IMR-90 (cell line): ENCODE measurements at regions not wholly inside any gene's neighbourhood (a gene's known extent, or its start where the extent isn't known, plus 50 kb on each side); places are given as distances from the start of the nearest gene placed in this dataset.

Experiments
- ATAC-seq: fragments of 200-7000 bp; cut with Tn5 transposase; 2 replicates; pipeline ENCODE4 v1.9.1; 2020; ENCODE audit warnings: low read depth, mild to moderate bottlenecking, moderate library complexity
- BruUV-seq: library from RNA; stranded (reverse); fragments of 400-500 nt; replicated peaks from 2 replicates; lab custom pipeline; 2021; lab: Mats Ljungman, UMichigan
- CTCF ChIA-PET: fragments of 300-600 bp; formaldehyde crosslinking; extraction: SDS; loops from one replicate; lab custom pipeline; 2021; ENCODE audit warnings: antibody characterized with exemption; lab: Yijun Ruan, JAX
- POLR2A ChIA-PET: fragments of 300-600 bp; sonication (Branson Sonifier 250); formaldehyde crosslinking; loops from one replicate; lab custom pipeline; 2022; ENCODE audit warnings: antibody characterized with exemption; ENCODE audit not compliant: unreplicated experiment; lab: Charles Lee
- DNase-seq: peaks from one replicate; pipeline ENCODE4 v3.0.0; 2013
- H2AFZ ChIP-seq: replicated peaks from 2 replicates; pipeline ENCODE3; 2013; ENCODE audit warnings: low read length, mild to moderate bottlenecking; ENCODE audit not compliant: poor library complexity
- H2AK5ac ChIP-seq: 2 replicates; pipeline ENCODE4 v1.6.1; 2013; ENCODE audit warnings: low read depth, low read length, inconsistent platforms
- H2AK9ac ChIP-seq: replicated peaks from 2 replicates; pipeline ENCODE3; 2013; ENCODE audit warnings: mild to moderate bottlenecking, low read depth, low read length, moderate library complexity; ENCODE audit not compliant: poor library complexity
- H2BK120ac ChIP-seq: 2 replicates; pipeline ENCODE4 v1.6.1; 2013; ENCODE audit warnings: low read depth, low read length, inconsistent platforms
- H2BK15ac ChIP-seq: 3 replicates; pipeline ENCODE4 v1.6.1; 2013; ENCODE audit warnings: low read depth, low read length, inconsistent platforms
- H2BK20ac ChIP-seq: 2 replicates; pipeline ENCODE4 v1.6.1; 2013; ENCODE audit warnings: low read depth, mild to moderate bottlenecking, inconsistent platforms, low read length, moderate library complexity
- H2BK5ac ChIP-seq: 2 replicates; pipeline ENCODE4 v1.6.1; 2013; ENCODE audit warnings: mild to moderate bottlenecking, low read depth, low read length, inconsistent platforms; ENCODE audit not compliant: poor library complexity, severe bottlenecking
- H3K14ac ChIP-seq: replicated peaks from 2 replicates; pipeline ENCODE4 v1.6.1; 2013; ENCODE audit warnings: low read depth, low read length, inconsistent platforms
- H3K18ac ChIP-seq: 2 replicates; pipeline ENCODE4 v1.6.1; 2013; ENCODE audit warnings: low read depth, low read length, control low read depth
- H3K23ac ChIP-seq: 2 replicates; pipeline ENCODE4 v1.6.1; 2013; ENCODE audit warnings: low read depth, low read length, inconsistent platforms
- H3K27ac ChIP-seq: 2 replicates; pipeline ENCODE4 v1.5.1; 2013; ENCODE audit warnings: mild to moderate bottlenecking, control low read depth, low read length; ENCODE audit not compliant: insufficient read depth
- H3K27me3 ChIP-seq: 2 replicates; pipeline ENCODE4 v1.6.1; 2013; ENCODE audit warnings: low read length; ENCODE audit not compliant: control insufficient read depth, insufficient read depth
- H3K36me3 ChIP-seq: 2 replicates; pipeline ENCODE4 v1.6.1; 2013; ENCODE audit warnings: low read length, mixed read lengths; ENCODE audit not compliant: control insufficient read depth, insufficient read depth
- H3K4ac ChIP-seq: 2 replicates; pipeline ENCODE4 v1.6.1; 2013; ENCODE audit warnings: low read depth, low read length, inconsistent platforms
- H3K4me1 ChIP-seq: 2 replicates; pipeline ENCODE4 v1.6.1; 2013; ENCODE audit warnings: low read length, mixed read lengths; ENCODE audit not compliant: control insufficient read depth, insufficient read depth
- H3K4me2 ChIP-seq: 2 replicates; pipeline ENCODE4 v1.6.1; 2013; ENCODE audit warnings: low read depth, mild to moderate bottlenecking, control low read depth, low read length, moderate library complexity
- H3K4me3 ChIP-seq: 2 replicates; pipeline ENCODE4 v1.5.1; 2013; ENCODE audit warnings: low read depth, mild to moderate bottlenecking, control low read depth, low read length, moderate library complexity; ENCODE audit not compliant: insufficient read depth
- H3K56ac ChIP-seq: 2 replicates; pipeline ENCODE4 v1.6.1; 2013; ENCODE audit warnings: low read length, inconsistent platforms; ENCODE audit not compliant: insufficient read depth; ENCODE audit errors: extremely low read depth
- H3K79me1 ChIP-seq, 2 experiments: 2 replicates each; pipeline ENCODE4 v1.6.1; 2013; ENCODE audit warnings: low read length in 2 of 2, inconsistent platforms in 1 of 2, low read depth in 1 of 2
- H3K9ac ChIP-seq: 2 replicates; pipeline ENCODE4 v1.6.1; 2013; ENCODE audit warnings: low read depth, low read length, control low read depth
- H3K9me1 ChIP-seq: 2 replicates; pipeline ENCODE4 v1.6.1; 2013; ENCODE audit warnings: low read length, inconsistent platforms; ENCODE audit not compliant: insufficient read depth
- H3K9me3 ChIP-seq: 2 replicates; pipeline ENCODE4 v1.6.1; 2013; ENCODE audit warnings: low read length; ENCODE audit not compliant: control insufficient read depth, insufficient read depth
- H4K20me1 ChIP-seq: 2 replicates; pipeline ENCODE4 v1.6.1; 2013; ENCODE audit warnings: low read length, inconsistent platforms; ENCODE audit not compliant: insufficient read depth
- H4K5ac ChIP-seq: 2 replicates; pipeline ENCODE4 v1.6.1; 2013; ENCODE audit warnings: mild to moderate bottlenecking, low read depth, low read length, control low read depth
- H4K8ac ChIP-seq, 2 experiments: 2 replicates each; pipeline ENCODE4 v1.6.1; 2013; ENCODE audit warnings: low read depth in 2 of 2, low read length in 2 of 2, control low read depth in 1 of 2, inconsistent platforms in 1 of 2
- H4K91ac ChIP-seq: 2 replicates; pipeline ENCODE4 v1.6.1; 2013; ENCODE audit warnings: low read depth, low read length, inconsistent platforms; ENCODE audit not compliant: insufficient read depth
- BHLHE40 ChIP-seq: fragments of 150-350 bp; IDR thresholded peaks from 2 replicates; pipeline ENCODE4 v1.6.1; 2016; ENCODE audit warnings: mild to moderate bottlenecking, low read depth, low read length
- CEBPB ChIP-seq: IDR thresholded peaks from 2 replicates; pipeline ENCODE4 v1.6.1; 2012; ENCODE audit warnings: low read depth, low read length, improper control_type of control experiment
- CHD1 ChIP-seq: IDR thresholded peaks from 2 replicates; pipeline ENCODE4 v1.6.1; 2012; ENCODE audit warnings: low read depth, low read length, improper control_type of control experiment
- ELK1 ChIP-seq: fragments of 150-350 bp; IDR thresholded peaks from 2 replicates; pipeline ENCODE4 v1.6.1; 2016; ENCODE audit warnings: low read depth, mild to moderate bottlenecking, low read length, moderate library complexity, borderline replicate concordance
- FOS ChIP-seq: fragments of 150-350 bp; IDR thresholded peaks from 2 replicates; pipeline ENCODE4 v1.6.1; 2016; ENCODE audit warnings: low read depth, low read length
- MAFK ChIP-seq: IDR thresholded peaks from 2 replicates; pipeline ENCODE4 v1.6.1; 2012; ENCODE audit warnings: low read depth, low read length, improper control_type of control experiment
- MAZ ChIP-seq: IDR thresholded peaks from 2 replicates; pipeline ENCODE4 v1.6.1; 2012; ENCODE audit warnings: low read depth, mild to moderate bottlenecking, low read length, improper control_type of control experiment, moderate library complexity, borderline replicate concordance
- MXI1 ChIP-seq: IDR thresholded peaks from 2 replicates; pipeline ENCODE4 v1.6.1; 2012; ENCODE audit warnings: low read depth, mild to moderate bottlenecking, low read length, moderate library complexity, borderline replicate concordance
- NFE2L2 ChIP-seq: fragments of 150-350 bp; IDR thresholded peaks from 2 replicates; pipeline ENCODE4 v1.6.1; 2016; ENCODE audit warnings: low read depth, mild to moderate bottlenecking, low read length
- POLR2A ChIP-seq: IDR thresholded peaks from 2 replicates; pipeline ENCODE4 v1.6.1; 2012; ENCODE audit warnings: mild to moderate bottlenecking, low read depth, low read length
- RAD21 ChIP-seq: IDR thresholded peaks from 2 replicates; pipeline ENCODE4 v1.6.1; 2012; ENCODE audit warnings: low read length, improper control_type of control experiment
- RCOR1 ChIP-seq: IDR thresholded peaks from 2 replicates; pipeline ENCODE4 v1.6.1; 2012; ENCODE audit warnings: mild to moderate bottlenecking, low read length, improper control_type of control experiment; ENCODE audit not compliant: insufficient replicate concordance
- RFX5 ChIP-seq: IDR thresholded peaks from 2 replicates; pipeline ENCODE4 v1.8.0; 2012; ENCODE audit warnings: low read depth, mild to moderate bottlenecking, low read length, moderate library complexity
- SMC3 ChIP-seq: fragments of 150-350 bp; IDR thresholded peaks from 2 replicates; pipeline ENCODE4 v1.6.1; 2016; ENCODE audit warnings: low read depth, mild to moderate bottlenecking, antibody characterized with exemption, low read length, moderate library complexity
- WGBS, 2 experiments: methylation state at CpG; one replicate each; pipeline versions ENCODE4 v1.1.5 to v1.1.7; 2013; ENCODE audit warnings: missing lambda C conversion rate in 2 of 2; ENCODE audit not compliant: insufficient read length in 1 of 2; ENCODE audit errors: extremely low coverage in 2 of 2; 5-methylcytosine and 5-hydroxymethylcytosine counted together
- dilution Hi-C: fragments of 300-500 bp; cut with HindIII; formaldehyde crosslinking; loops from one replicate; pipeline ENCODE4 v1.14.3; 2018; ENCODE audit warnings: low sequenced_read_pairs; ENCODE audit not compliant: unreplicated experiment
- in situ Hi-C: fragments of 300-500 bp; cut with MboI; formaldehyde crosslinking; loops from 3 replicates; pipeline ENCODE4 v1.14.3; 2019; ENCODE audit warnings: low sequenced_read_pairs, inconsistent platforms, mixed read lengths
- intact Hi-C: fragments of 100-400 bp; cut with micrococcal nuclease; formaldehyde crosslinking; loops from 2 replicates; pipeline ENCODE4 v1.10.0; 2022
- TF ChIP-seq, protein P1 (sequence below): fragments of 150-350 bp; IDR thresholded peaks from 2 replicates; pipeline ENCODE4 v1.6.1; 2017; ENCODE audit warnings: mild to moderate bottlenecking, antibody characterized with exemption, low read length, low read depth
- TF ChIP-seq, protein P2 (sequence below): conservative IDR thresholded peaks from 2 replicates; pipeline ENCODE4 v1.5.1; 2012; ENCODE audit warnings: mild to moderate bottlenecking, low read depth, low read length, improper control_type of control experiment

- no peaks in the 10 kb centered on the region for H3K79me1 ChIP-seq
- ChIA-PET CTCF (no interaction called here), POLR2A (no interaction called here)
- ATAC-seq, result no peak
- H3K27me3 ChIP-seq, result no peaks in the 10 kb centered on the region
- no peak overlapping the region for H2AK9ac ChIP-seq
- H3K9ac ChIP-seq, result no peak overlapping the region
- H4K20me1 ChIP-seq, result no peaks in the 10 kb centered on the region
- no peaks in the 10 kb centered on the region for H3K9me3 ChIP-seq
- intact Hi-C loops (no loop called here), dilution Hi-C loops (no loop called here), in situ Hi-C loops (no loop called here)
- no peak overlapping the region for H2BK5ac ChIP-seq
- no peaks in the 10 kb centered on the region for H3K9me1 ChIP-seq
- H3K23ac ChIP-seq, result no peak overlapping the region
- H3K56ac ChIP-seq, result no peak overlapping the region
- no peak overlapping the region for H3K14ac ChIP-seq
- H2BK120ac ChIP-seq, result no peak overlapping the region
- TF ChIP-seq CEBPB, result no peak
- TF ChIP-seq RAD21, result no peak
- no peak for TF ChIP-seq NFE2L2
- TF ChIP-seq BHLHE40, result no peak
- TF ChIP-seq MXI1, result no peak
- no peak for TF ChIP-seq MAZ
- no peak for TF ChIP-seq RCOR1
- TF ChIP-seq, protein P1, sequence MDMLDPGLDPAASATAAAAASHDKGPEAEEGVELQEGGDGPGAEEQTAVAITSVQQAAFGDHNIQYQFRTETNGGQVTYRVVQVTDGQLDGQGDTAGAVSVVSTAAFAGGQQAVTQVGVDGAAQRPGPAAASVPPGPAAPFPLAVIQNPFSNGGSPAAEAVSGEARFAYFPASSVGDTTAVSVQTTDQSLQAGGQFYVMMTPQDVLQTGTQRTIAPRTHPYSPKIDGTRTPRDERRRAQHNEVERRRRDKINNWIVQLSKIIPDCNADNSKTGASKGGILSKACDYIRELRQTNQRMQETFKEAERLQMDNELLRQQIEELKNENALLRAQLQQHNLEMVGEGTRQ, result no peak
- no peak for TF ChIP-seq ELK1
- TF ChIP-seq RFX5, result no peak
- TF ChIP-seq POLR2A, result no peak
- TF ChIP-seq MAFK, result no peak
- no peak for TF ChIP-seq CHD1
- TF ChIP-seq, protein P2, sequence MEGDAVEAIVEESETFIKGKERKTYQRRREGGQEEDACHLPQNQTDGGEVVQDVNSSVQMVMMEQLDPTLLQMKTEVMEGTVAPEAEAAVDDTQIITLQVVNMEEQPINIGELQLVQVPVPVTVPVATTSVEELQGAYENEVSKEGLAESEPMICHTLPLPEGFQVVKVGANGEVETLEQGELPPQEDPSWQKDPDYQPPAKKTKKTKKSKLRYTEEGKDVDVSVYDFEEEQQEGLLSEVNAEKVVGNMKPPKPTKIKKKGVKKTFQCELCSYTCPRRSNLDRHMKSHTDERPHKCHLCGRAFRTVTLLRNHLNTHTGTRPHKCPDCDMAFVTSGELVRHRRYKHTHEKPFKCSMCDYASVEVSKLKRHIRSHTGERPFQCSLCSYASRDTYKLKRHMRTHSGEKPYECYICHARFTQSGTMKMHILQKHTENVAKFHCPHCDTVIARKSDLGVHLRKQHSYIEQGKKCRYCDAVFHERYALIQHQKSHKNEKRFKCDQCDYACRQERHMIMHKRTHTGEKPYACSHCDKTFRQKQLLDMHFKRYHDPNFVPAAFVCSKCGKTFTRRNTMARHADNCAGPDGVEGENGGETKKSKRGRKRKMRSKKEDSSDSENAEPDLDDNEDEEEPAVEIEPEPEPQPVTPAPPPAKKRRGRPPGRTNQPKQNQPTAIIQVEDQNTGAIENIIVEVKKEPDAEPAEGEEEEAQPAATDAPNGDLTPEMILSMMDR, result no peak
- TF ChIP-seq FOS, result no peak
- TF ChIP-seq SMC3, result no peak
- H2AFZ ChIP-seq, result no peak overlapping the region
- no peak overlapping the region for H4K91ac ChIP-seq
- H2BK15ac ChIP-seq, result no peak overlapping the region
- H3K4me3 ChIP-seq, result no peak overlapping the region
- no peak overlapping the region for H4K5ac ChIP-seq
- H3K4ac ChIP-seq, result no peak overlapping the region
- H3K36me3 ChIP-seq, result no peaks in the 10 kb centered on the region
- no peak overlapping the region for H4K8ac ChIP-seq
- no peak for DNase-seq
- no peak overlapping the region for H3K4me2 ChIP-seq
- no peaks in the 10 kb centered on the region for H3K4me1 ChIP-seq
- no peak overlapping the region for H2AK5ac ChIP-seq
- H2BK20ac ChIP-seq, result no peak overlapping the region
- H3K18ac ChIP-seq, result no peak overlapping the region
- 30% methylated on average over 1 of the region's 4 CpGs; no CpG with 5 or more reads in 1 of the 2 experiments for WGBS, 2 experiments
- no peak overlapping the region for H3K27ac ChIP-seq
- no TSS peak for BruUV-seq
Measured at GRCh38 chr15:91665212-91665611, 188.3 kb upstream of the SLCO3A1 start.
